Right atrium auricular region (tissue), 2 donors: ENCODE measurements at regions not wholly inside any gene's neighbourhood (a gene's known extent, or its start where the extent isn't known, plus 50 kb on each side); places are given as distances from the start of the nearest gene placed in this dataset.

Source experiments
- DNase-seq: peaks from one replicate; pipeline ENCODE4 v3.0.0-alpha.2; 2019; ENCODE audit warnings: low spot score
- H3K27ac ChIP-seq, 2 donors: fragments of 200-600 bp; sonication (generic); 1 replicate in 1 of 2; 2 replicates in 1 of 2; pipeline ENCODE4 v1.5.1; 2016 to 2019
- H3K27me3 ChIP-seq, 2 donors: fragments of 200-600 bp; sonication (generic); one replicate each; pipeline versions ENCODE4 v1.5.1 to v1.6.0; 2017 to 2019
- H3K36me3 ChIP-seq: fragments of 200-600 bp; sonication (generic); one replicate; pipeline ENCODE4 v1.5.1; 2016
- H3K4me1 ChIP-seq, 2 donors: fragments of 200-600 bp; sonication (generic); one replicate each; pipeline versions ENCODE4 v1.5.1 to v1.6.0; 2017 to 2019
- H3K4me3 ChIP-seq, 2 donors: fragments of 200-600 bp; sonication (generic); 1 replicate in 1 of 2; 2 replicates in 1 of 2; pipeline ENCODE4 v1.5.1; 2017 to 2019; ENCODE audit warnings: mild to moderate bottlenecking in 1 of 2, moderate library complexity in 1 of 2
- H3K9me3 ChIP-seq, 2 donors: fragments of 200-600 bp; sonication (generic); one replicate each; pipeline ENCODE4 v1.5.1; 2019
- TF ChIP-seq, protein P1 (sequence below), 2 donors: fragments of 200-600 bp; sonication (generic); IDR thresholded peaks; one replicate each; pipeline ENCODE4 v1.5.1; 2019; ENCODE audit warnings: antibody characterized with exemption in 2 of 2

DNA sequence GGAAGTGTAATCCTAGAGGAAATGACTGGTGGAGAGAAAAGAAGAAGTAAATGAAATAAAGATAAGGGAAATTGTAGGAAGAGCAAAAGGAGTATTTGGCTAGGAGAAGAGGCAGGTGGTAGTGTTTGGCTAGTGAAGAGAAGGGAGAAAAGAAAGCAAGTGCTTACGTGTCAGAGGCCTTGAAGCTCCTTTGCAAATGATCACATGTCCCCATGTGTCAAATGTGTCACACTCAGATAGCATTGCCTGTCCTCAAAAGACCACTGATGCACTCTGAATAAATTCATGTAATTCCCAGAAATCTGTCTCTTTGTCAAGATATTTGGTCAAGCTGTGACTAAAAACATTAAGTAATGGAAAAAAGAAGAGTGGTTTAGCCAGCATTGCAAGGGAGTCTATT lies 639.3 kb downstream of the TUSC7 start:
- TF ChIP-seq, protein P1, sequence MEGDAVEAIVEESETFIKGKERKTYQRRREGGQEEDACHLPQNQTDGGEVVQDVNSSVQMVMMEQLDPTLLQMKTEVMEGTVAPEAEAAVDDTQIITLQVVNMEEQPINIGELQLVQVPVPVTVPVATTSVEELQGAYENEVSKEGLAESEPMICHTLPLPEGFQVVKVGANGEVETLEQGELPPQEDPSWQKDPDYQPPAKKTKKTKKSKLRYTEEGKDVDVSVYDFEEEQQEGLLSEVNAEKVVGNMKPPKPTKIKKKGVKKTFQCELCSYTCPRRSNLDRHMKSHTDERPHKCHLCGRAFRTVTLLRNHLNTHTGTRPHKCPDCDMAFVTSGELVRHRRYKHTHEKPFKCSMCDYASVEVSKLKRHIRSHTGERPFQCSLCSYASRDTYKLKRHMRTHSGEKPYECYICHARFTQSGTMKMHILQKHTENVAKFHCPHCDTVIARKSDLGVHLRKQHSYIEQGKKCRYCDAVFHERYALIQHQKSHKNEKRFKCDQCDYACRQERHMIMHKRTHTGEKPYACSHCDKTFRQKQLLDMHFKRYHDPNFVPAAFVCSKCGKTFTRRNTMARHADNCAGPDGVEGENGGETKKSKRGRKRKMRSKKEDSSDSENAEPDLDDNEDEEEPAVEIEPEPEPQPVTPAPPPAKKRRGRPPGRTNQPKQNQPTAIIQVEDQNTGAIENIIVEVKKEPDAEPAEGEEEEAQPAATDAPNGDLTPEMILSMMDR (IDR thresholded peaks at IDR 0.05), result no peak
- Histone ChIP-seq H3K27ac (no peak overlapping the region), H3K36me3 (no peaks in the 10 kb centered on the region), H3K27me3 (no peaks in the 10 kb centered on the region), H3K4me1 (no peaks in the 10 kb centered on the region), H3K4me3 (no peak overlapping the region), H3K9me3 (no peaks in the 10 kb centered on the region)
- DNase-seq, result no peak

DNA sequence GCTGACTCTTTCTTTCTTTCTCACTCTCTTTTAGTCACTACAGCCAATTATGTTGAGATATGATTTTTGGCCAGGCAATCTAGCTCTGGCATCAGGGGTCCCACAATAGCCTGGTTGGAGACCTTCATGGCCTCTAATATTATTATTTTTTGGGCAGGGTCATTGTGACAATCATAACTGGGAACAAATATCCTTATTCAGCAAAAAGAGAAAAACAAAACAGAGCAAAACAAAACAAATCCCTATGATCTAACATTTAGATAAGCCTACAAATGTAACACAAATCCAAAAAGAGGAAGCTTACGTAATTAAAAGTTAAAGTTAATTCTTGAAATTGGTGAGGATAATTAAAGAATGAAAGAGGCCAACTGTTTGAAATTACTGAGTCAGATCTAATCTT lies 640.0 kb downstream of the TUSC7 start:
- H3K27ac ChIP-seq, result no peak overlapping the region
- H3K4me1 ChIP-seq, result no peaks in the 10 kb centered on the region
- no peak for DNase-seq
- H3K36me3 ChIP-seq, result no peaks in the 10 kb centered on the region
- H3K4me3 ChIP-seq, result no peak overlapping the region
- H3K9me3 ChIP-seq, result no peaks in the 10 kb centered on the region
- TF ChIP-seq, protein P1 (IDR thresholded peaks at IDR 0.05), result no peak
- no peaks in the 10 kb centered on the region for H3K27me3 ChIP-seq

- no peak overlapping the region for H3K27ac ChIP-seq
- H3K27me3 ChIP-seq, result no peaks in the 10 kb centered on the region
- H3K4me3 ChIP-seq, result no peak overlapping the region
- no peaks in the 10 kb centered on the region for H3K9me3 ChIP-seq
- TF ChIP-seq, protein P1 (IDR thresholded peaks at IDR 0.05), result no peak
- no peaks in the 10 kb centered on the region for H3K4me1 ChIP-seq
- H3K36me3 ChIP-seq, result no peaks in the 10 kb centered on the region
- DNase-seq, result no peak
Measured at GRCh38 chr3:117350371-117350770, 640.8 kb downstream of the TUSC7 start.

DNA sequence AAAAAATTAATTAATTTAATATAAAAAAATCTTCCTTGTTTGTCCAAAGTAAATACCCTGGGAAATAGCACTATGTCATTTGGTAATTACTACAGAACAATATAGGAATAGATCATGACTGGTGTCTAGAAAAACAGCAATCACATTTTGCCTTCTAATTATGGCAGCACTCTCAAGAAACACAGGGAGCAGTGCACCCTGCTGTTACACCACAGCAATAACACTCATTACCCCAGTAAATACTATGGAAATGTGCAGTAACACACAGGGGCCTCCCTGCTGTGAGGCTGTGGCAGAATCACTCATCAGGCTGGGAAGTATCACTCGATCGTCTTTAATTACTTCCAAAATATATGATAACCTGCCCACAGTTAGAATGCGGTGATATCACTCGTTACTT lies 646.0 kb downstream of the TUSC7 start:
- Histone ChIP-seq H3K27me3 (no peaks in the 10 kb centered on the region), H3K4me1 (no peaks in the 10 kb centered on the region), H3K4me3 (no peak overlapping the region), H3K36me3 (no peaks in the 10 kb centered on the region), H3K9me3 (peaks cover 0 to 1% of the 10 kb centered on the region in 2 donors), H3K27ac (no peak overlapping the region)
- no peak for DNase-seq
- TF ChIP-seq, protein P1 (IDR thresholded peaks at IDR 0.05), result peak in 1 of 2 donors; percentile 33

GRCh38 chr3:117356091-117356705 lies 646.6 kb downstream of the TUSC7 start:
- no peaks in the 10 kb centered on the region for H3K36me3 ChIP-seq
- no peaks in the 10 kb centered on the region for H3K4me1 ChIP-seq
- no peaks in the 10 kb centered on the region for H3K27me3 ChIP-seq
- H3K9me3 ChIP-seq, result peaks cover 0 to 8% of the 10 kb centered on the region in 2 donors
- DNase-seq, result no peak
- no peak overlapping the region for H3K4me3 ChIP-seq
- H3K27ac ChIP-seq, result no peak overlapping the region
- TF ChIP-seq, protein P1 (IDR thresholded peaks at IDR 0.05), result no peak

DNA sequence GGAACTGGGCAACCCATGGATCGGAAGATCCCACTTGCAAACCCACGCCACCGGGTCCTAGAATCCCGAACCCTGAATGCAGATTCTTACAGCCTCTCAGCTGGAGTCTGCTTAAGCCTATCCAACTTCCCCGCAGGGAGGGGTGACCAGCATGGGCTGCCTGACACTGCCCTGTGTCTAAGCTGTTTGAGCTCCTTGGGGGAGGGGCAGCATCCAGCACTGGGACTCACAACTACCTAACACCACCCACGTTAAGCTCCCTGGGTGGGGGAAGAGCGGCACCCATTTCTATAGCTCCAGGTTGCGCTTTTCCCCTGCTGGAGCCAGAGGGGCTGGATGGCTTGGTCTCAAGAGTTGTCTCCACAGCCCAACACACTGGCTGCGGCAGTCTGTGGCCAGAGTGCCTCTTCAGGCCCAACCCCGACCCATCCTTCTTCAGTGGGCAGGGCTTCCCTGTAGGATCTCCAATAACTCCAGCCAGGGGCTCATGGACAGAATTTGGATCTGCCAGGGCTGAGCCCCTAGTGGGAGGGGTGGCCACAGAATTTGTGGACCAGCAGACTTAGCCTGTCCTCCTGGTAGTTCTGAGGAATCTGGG lies 649.2 kb downstream of the TUSC7 start:
- Histone ChIP-seq H3K4me3 (no peak overlapping the region), H3K36me3 (no peaks in the 10 kb centered on the region), H3K4me1 (no peaks in the 10 kb centered on the region), H3K27ac (no peak overlapping the region), H3K27me3 (no peaks in the 10 kb centered on the region), H3K9me3 (peaks cover 0 to 11% of the 10 kb centered on the region in 2 donors)
- TF ChIP-seq, protein P1 (IDR thresholded peaks at IDR 0.05), result no peak
- no peak for DNase-seq
